Cardiac muscle cell (in vitro differentiated cells and primary cell): ENCODE measurements at regions not wholly inside any gene's neighbourhood (a gene's known extent, or its start where the extent isn't known, plus 50 kb on each side); places are given as distances from the start of the nearest gene placed in this dataset.

Experiments used
- DNase-seq, 2 donors: peaks; one replicate each; pipeline versions ENCODE4 v3.0.0 to v3.0.0-alpha.2; 2010 to 2017; ENCODE audit warnings: low read depth in 1 of 2, low spot score in 1 of 2
- H3K27ac ChIP-seq: fragments of 200-600 bp; sonication (generic); 2 replicates; pipeline ENCODE4 v1.5.1; 2016
- H3K27me3 ChIP-seq: fragments of 200-600 bp; sonication (generic); 2 replicates; pipeline ENCODE4 v1.6.0; 2016; ENCODE audit warnings: control low read depth
- H3K36me3 ChIP-seq: fragments of 200-600 bp; sonication (generic); 2 replicates; pipeline ENCODE4 v1.5.1; 2016; ENCODE audit warnings: control low read depth
- H3K4me1 ChIP-seq: fragments of 200-600 bp; sonication (generic); 2 replicates; pipeline ENCODE4 v1.8.1; 2017; ENCODE audit warnings: low read depth, mild to moderate bottlenecking, mixed run types
- H3K4me3 ChIP-seq: fragments of 200-600 bp; sonication (generic); 2 replicates; pipeline ENCODE4 v1.5.1; 2016; ENCODE audit warnings: mild to moderate bottlenecking
- H3K9me3 ChIP-seq: fragments of 200-600 bp; sonication (generic); 2 replicates; pipeline ENCODE4 v1.5.1; 2017; ENCODE audit warnings: low read depth, mild to moderate bottlenecking, control low read depth
- CTCF ChIP-seq: IDR thresholded peaks from 2 replicates; pipeline ENCODE4 v1.5.1; 2012; ENCODE audit warnings: low read depth, mild to moderate bottlenecking, low read length

- Histone ChIP-seq H3K36me3 (no peaks in the 10 kb centered on the region), H3K4me3 (no peak overlapping the region), H3K27me3 (no peaks in the 10 kb centered on the region), H3K4me1 (no peaks in the 10 kb centered on the region), H3K9me3 (no peaks in the 10 kb centered on the region), H3K27ac (no peak overlapping the region)
- no peak for TF ChIP-seq CTCF
- peak in 1 of 2 donors; percentile 11 for DNase-seq
These were observed 1231.1 kb upstream of the ACO1 start for GRCh38 chr9:31153250-31153840.

- no peaks in the 10 kb centered on the region for H3K4me1 ChIP-seq
- H3K27me3 ChIP-seq: no peaks in the 10 kb centered on the region
- peak in 1 of 2 donors; percentile 1 for DNase-seq
- H3K36me3 ChIP-seq: no peaks in the 10 kb centered on the region
- no peak overlapping the region for H3K27ac ChIP-seq
- no peaks in the 10 kb centered on the region for H3K9me3 ChIP-seq
- no peak overlapping the region for H3K4me3 ChIP-seq
- TF ChIP-seq CTCF: no peak
These were observed 1217.9 kb upstream of the ACO1 start for GRCh38 chr9:31166516-31166915.

GRCh38 chr9:31168161-31168560, 1216.3 kb upstream of the ACO1 start:
- no peak for TF ChIP-seq CTCF

GRCh38 chr9:31174681-31175080, 1209.8 kb upstream of the ACO1 start:
- Histone ChIP-seq H3K27me3 (no peaks in the 10 kb centered on the region), H3K27ac (no peak overlapping the region), H3K36me3 (no peaks in the 10 kb centered on the region), H3K9me3 (no peaks in the 10 kb centered on the region), H3K4me3 (no peak overlapping the region), H3K4me1 (no peaks in the 10 kb centered on the region)
- no peak for DNase-seq
- TF ChIP-seq CTCF: no peak

More at GRCh38 chr9:31168161-31168560, 1216.3 kb upstream of the ACO1 start:
- H3K9me3 ChIP-seq: no peaks in the 10 kb centered on the region
- H3K27ac ChIP-seq: no peak overlapping the region
- H3K27me3 ChIP-seq: no peaks in the 10 kb centered on the region
- H3K4me3 ChIP-seq: no peak overlapping the region
- DNase-seq: no peak
- no peaks in the 10 kb centered on the region for H3K36me3 ChIP-seq
- H3K4me1 ChIP-seq: no peaks in the 10 kb centered on the region

- H3K4me1 ChIP-seq: no peaks in the 10 kb centered on the region
- no peaks in the 10 kb centered on the region for H3K9me3 ChIP-seq
- no peak for DNase-seq
- no peaks in the 10 kb centered on the region for H3K36me3 ChIP-seq
- TF ChIP-seq CTCF: no peak
- H3K4me3 ChIP-seq: no peak overlapping the region
- H3K27ac ChIP-seq: no peak overlapping the region
- no peaks in the 10 kb centered on the region for H3K27me3 ChIP-seq
These were observed 1200.6 kb upstream of the ACO1 start for GRCh38 chr9:31183866-31184265.
